Right cardiac atrium (tissue), 5 donors: ENCODE measurements at regions not wholly inside any gene's neighbourhood (a gene's known extent, or its start where the extent isn't known, plus 50 kb on each side); places are given as distances from the start of the nearest gene placed in this dataset.

ENCODE experiments used
- ATAC-seq, 2 donors: fragments of 200-7000 bp; cut with Tn5 transposase; one replicate each; pipeline versions ENCODE4 v1.8.0 to v1.9.1; 2020; ENCODE audit warnings: moderate library complexity in 2 of 2, mild to moderate bottlenecking in 1 of 2
- DNase-seq, 3 donors: peaks; one replicate each; pipeline ENCODE4 v3.0.0-alpha.2; 2020
- H3K27ac ChIP-seq: one replicate; pipeline ENCODE4 v1.5.1; 2013; ENCODE audit warnings: mild to moderate bottlenecking, low read length, control low read depth, moderate library complexity
- H3K27me3 ChIP-seq: one replicate; pipeline ENCODE4 v1.6.1; 2013; ENCODE audit not compliant: control insufficient read depth, insufficient read depth
- H3K4me1 ChIP-seq: one replicate; pipeline ENCODE4 v1.6.1; 2013; ENCODE audit warnings: low read length; ENCODE audit not compliant: control insufficient read depth, insufficient read depth
- H3K4me3 ChIP-seq: one replicate; pipeline ENCODE4 v1.5.1; 2013; ENCODE audit warnings: low read length, control low read depth
- H3K9me3 ChIP-seq: one replicate; pipeline ENCODE4 v1.6.1; 2013; ENCODE audit warnings: low read length; ENCODE audit not compliant: control insufficient read depth
- WGBS: extraction: QIAGEN DNeasy Blood & Tissue Kit; methylation state at CpG from one replicate; pipeline ENCODE4 v1.1.7; 2013; 5-methylcytosine and 5-hydroxymethylcytosine counted together
- intact Hi-C, 4 donors: fragments of 100-400 bp; cut with DNase I; formaldehyde crosslinking; loops; one replicate each; pipeline versions ENCODE4 v1.11.0 to v1.14.0; 2022 to 2023
- donor health status: healthy with polysubstance abuse.
- donor health status: DM: no; HTN: yes; CAD: no.
- donor health status: DM: no; HTN: no; CAD: no.
- donor health status: DM: no; HTN: yes; CAD: no; lungs with severe emphysema.
- donor health status: DM: yes; HTN: yes; CAD: no.

DNA sequence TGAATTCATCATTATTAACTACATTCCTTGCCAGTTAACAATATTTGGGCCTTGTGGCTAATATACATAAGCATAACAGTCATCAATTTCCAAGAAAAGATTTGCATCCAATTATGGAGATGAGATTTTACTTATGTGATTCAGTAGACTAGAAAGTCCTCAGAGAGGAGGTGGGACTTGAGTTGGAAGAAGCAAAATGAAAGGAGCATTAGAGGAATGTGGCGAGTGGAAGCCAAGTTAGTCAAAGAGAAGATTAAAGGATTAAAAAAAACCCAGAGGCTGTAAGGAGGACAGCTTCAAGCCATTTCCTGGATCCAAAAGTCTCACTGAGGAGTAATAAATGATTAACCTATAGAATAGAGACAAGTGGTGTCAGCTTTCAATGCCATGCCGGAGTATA lies 1099.4 kb upstream of the IGFBP7 start:
- Histone ChIP-seq H3K9me3 (no peaks in the 10 kb centered on the region), H3K27me3 (no peaks in the 10 kb centered on the region), H3K4me3 (no peak overlapping the region), H3K4me1 (no peaks in the 10 kb centered on the region), H3K27ac (no peak overlapping the region)
- ATAC-seq (no peak), DNase-seq (no peak)
- WGBS, result 75% methylated on average over 2 of the region's 2 CpGs
- intact Hi-C loops, result no loop called here

GRCh38 chr4:58209001-58209400 lies 1098.8 kb upstream of the IGFBP7 start:
- Histone ChIP-seq H3K9me3 (no peaks in the 10 kb centered on the region), H3K27ac (no peak overlapping the region), H3K4me3 (no peak overlapping the region), H3K4me1 (no peaks in the 10 kb centered on the region), H3K27me3 (no peaks in the 10 kb centered on the region)
- 63% methylated on average over 2 of the region's 2 CpGs for WGBS
- ATAC-seq (no peak), DNase-seq (no peak)
- intact Hi-C loops, result no loop called here

DNA sequence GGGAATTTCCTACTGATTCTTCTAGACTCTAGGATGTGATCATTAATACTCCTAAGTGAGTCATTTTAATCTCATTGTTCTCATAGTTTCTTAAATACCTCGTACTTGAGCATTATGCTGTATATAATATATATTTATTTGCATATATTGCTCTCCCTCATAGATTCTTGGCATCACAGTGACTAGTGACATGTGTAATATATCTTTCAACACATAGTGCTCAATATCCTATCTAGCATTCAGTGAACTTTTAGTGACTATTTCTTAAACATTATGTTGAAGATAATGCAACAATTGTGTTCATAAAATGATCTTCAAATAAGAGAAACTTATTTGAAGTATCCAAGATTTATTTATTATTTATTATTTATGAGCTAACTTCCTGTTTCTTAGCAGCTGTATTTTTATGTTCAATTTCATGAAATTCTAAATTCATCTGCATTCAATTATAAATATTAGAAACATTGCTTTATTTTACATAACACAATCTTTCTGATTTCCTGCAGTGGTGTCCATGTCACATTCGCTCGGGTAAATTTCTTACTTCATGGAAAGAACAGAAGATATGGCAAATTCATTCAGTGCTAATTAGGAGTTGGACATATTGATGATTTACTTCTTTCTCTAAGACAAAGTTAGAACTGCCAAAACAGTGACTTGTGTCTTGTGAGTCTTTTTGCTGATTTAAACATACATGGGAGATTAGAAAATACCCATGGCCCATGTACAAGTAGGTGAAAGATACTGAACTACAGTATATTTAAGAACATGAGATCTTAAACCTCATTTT lies 1095.5 kb upstream of the IGFBP7 start:
- no peaks in the 10 kb centered on the region for H3K27me3 ChIP-seq
- H3K4me1 ChIP-seq, result no peaks in the 10 kb centered on the region
- H3K27ac ChIP-seq, result no peak overlapping the region
- no peak overlapping the region for H3K4me3 ChIP-seq
- H3K9me3 ChIP-seq, result no peaks in the 10 kb centered on the region
- DNase-seq, result no peak
- WGBS, result 68% methylated on average over 3 of the region's 3 CpGs
- ATAC-seq, result no peak
- intact Hi-C loops, result no loop called here

DNA sequence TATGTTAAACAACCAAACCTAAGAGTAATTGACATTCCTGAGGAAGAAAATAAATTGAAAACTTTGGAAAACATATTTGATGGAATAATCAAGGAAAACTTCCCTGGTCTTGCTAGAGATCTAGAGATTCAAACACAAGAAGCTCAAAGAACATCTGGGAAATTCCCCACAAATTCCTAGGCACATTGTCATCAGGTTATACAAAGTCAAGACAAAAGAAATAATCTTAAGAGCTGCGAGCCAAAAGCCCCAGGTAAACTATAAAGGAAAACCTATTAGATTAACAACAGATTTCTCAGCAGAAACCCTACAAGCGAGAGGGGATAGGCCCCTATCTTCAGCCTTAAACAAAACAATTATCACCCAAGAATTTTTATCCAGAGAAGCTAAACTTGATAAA lies 1082.0 kb upstream of the IGFBP7 start:
- Histone ChIP-seq H3K4me1 (no peaks in the 10 kb centered on the region), H3K9me3 (no peaks in the 10 kb centered on the region), H3K4me3 (no peak overlapping the region), H3K27me3 (no peaks in the 10 kb centered on the region), H3K27ac (no peak overlapping the region)
- WGBS, result 66% methylated on average over 2 of the region's 2 CpGs
- ATAC-seq (no peak), DNase-seq (no peak)
- intact Hi-C loops, result no loop called here

DNA sequence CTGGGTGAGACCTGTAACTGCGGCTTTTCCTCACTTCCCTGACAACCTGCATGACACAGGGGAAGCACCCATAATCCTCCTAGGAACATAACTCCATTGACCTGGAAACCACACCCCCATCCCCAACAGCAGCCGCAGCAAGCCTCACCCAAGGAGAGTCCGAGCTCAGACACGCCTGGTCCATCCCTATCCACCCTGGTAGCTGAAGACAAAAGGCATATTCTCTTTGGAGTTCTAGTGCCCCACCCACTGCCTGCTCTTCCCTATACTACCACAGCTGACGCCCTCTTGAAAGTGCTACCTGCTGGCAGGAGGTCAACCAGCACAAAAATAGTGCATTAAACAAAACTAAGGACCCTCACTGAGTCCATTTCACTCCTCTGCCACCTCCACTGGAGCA lies 1080.9 kb upstream of the IGFBP7 start:
- Histone ChIP-seq H3K27me3 (no peaks in the 10 kb centered on the region), H3K4me3 (no peak overlapping the region), H3K9me3 (no peaks in the 10 kb centered on the region), H3K27ac (no peak overlapping the region), H3K4me1 (no peaks in the 10 kb centered on the region)
- no peak for DNase-seq
- WGBS, result 83% methylated on average over 5 of the region's 5 CpGs
- ATAC-seq, result no peak
- intact Hi-C loops, result no loop called here

GRCh38 chr4:58188316-58188715 lies 1078.1 kb upstream of the IGFBP7 start:
- intact Hi-C loops, result no loop called here
- no peaks in the 10 kb centered on the region for H3K27me3 ChIP-seq
- H3K4me3 ChIP-seq, result no peak overlapping the region
- 69% methylated on average over 4 of the region's 4 CpGs for WGBS
- H3K27ac ChIP-seq, result no peak overlapping the region
- no peaks in the 10 kb centered on the region for H3K4me1 ChIP-seq
- no peak for DNase-seq
- ATAC-seq, result no peak
- H3K9me3 ChIP-seq, result no peaks in the 10 kb centered on the region

GRCh38 chr4:58175024-58175423 lies 1064.8 kb upstream of the IGFBP7 start:
- no peaks in the 10 kb centered on the region for H3K9me3 ChIP-seq
- H3K4me1 ChIP-seq, result no peaks in the 10 kb centered on the region
- WGBS, result 62% methylated on average over 2 of the region's 2 CpGs
- intact Hi-C loops, result no loop called here
- H3K27me3 ChIP-seq, result no peaks in the 10 kb centered on the region
- no peak for DNase-seq
- ATAC-seq, result no peak
- no peak overlapping the region for H3K27ac ChIP-seq
- H3K4me3 ChIP-seq, result no peak overlapping the region

- no peaks in the 10 kb centered on the region for H3K27me3 ChIP-seq
- H3K27ac ChIP-seq, result no peak overlapping the region
- no peaks in the 10 kb centered on the region for H3K9me3 ChIP-seq
- H3K4me1 ChIP-seq, result no peaks in the 10 kb centered on the region
- H3K4me3 ChIP-seq, result no peak overlapping the region
- DNase-seq (no peak), ATAC-seq (no peak)
- intact Hi-C loops, result no loop called here
- WGBS, result 58% methylated on average over 4 of the region's 4 CpGs
These were observed 1056.3 kb upstream of the IGFBP7 start for GRCh38 chr4:58166490-58166889.

DNA sequence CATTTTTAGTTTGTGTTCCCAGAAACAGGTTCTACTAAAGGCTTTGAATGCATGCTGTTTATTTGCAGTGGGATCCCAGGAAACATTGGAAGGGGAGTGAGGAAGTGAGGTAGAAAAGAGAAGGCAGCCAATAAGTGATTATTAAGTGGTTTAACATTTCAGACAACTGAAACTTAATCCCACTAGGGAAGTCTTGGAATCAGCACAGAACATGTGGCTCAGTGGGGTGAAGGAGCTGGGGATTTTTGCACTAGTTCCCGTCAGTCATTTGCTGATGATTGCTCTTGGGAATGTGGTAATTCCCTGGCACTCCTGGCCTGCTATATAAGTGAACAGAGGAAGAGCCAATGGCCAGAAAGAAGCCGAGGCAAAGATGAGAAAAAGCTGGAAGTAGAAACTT lies 1053.0 kb upstream of the IGFBP7 start:
- WGBS, result 35% methylated on average over 2 of the region's 2 CpGs

DNA sequence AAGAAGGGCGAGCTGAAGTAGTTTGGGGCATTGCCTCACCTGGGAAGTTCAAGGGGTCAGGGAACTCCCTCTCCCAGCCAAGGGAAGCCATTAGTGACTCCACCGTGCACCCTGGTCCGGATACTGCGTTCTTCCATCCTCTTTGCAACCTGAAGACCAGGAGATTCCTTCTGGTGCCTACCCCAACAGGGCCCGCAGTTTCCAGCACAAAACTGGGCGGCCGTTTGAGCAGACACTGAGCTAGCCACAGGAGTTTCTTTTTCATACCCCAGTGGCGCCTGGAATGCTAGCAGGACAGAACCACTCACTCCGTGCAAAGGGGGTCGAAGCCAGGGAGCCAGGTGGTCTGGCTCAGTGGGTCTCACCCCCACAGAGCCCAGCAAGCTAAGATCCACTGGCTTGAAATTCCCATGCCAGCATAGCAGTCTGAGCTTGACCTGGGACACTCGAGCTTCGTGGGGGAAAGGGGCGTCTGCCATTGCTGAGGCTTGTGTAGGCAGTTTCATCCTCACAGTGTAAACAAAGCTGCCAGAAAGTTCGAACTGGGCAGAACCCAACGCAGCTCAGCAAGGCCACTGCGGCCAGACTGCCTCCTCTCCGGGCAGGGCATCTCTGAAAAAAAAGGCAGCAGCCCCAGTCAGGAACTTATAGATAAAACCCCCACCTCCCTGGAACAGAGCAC lies 1039.4 kb upstream of the IGFBP7 start:
- ATAC-seq, result no peak
- 89% methylated on average over 17 of the region's 17 CpGs for WGBS
- no peaks in the 10 kb centered on the region for H3K27me3 ChIP-seq
- no peak for DNase-seq
- H3K27ac ChIP-seq, result no peak overlapping the region
- H3K4me1 ChIP-seq, result no peaks in the 10 kb centered on the region
- intact Hi-C loops, result no loop called here
- H3K4me3 ChIP-seq, result no peak overlapping the region
- H3K9me3 ChIP-seq, result no peaks in the 10 kb centered on the region

More for the DNA sequence above, 1053.0 kb upstream of the IGFBP7 start:
- Histone ChIP-seq H3K9me3 (no peaks in the 10 kb centered on the region), H3K27ac (no peak overlapping the region), H3K4me1 (no peaks in the 10 kb centered on the region), H3K27me3 (no peaks in the 10 kb centered on the region), H3K4me3 (no peak overlapping the region)
- intact Hi-C loops, result no loop called here
- peak in 1 of 3 donors; percentile 14 for DNase-seq
- ATAC-seq, result peak; percentile 71 to 94

DNA sequence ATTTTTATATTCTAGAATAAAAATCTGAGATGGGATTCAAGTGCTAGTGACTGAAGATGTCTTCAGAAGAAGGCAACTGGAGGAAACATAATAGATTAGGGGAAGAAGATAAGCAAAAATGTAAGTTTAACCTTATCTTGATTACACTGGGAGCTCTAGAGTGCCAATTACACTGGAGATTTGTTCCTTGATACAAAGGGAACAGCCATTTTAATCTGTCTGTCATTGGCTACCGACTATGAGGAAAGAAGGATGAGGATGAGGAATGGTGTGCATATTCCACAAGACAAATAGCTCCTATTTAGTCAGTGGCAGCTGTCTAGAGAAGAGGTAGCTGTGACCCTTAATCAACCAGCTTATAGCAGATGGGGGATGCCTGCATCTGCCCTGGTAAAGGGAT lies 1034.5 kb upstream of the IGFBP7 start:
- ATAC-seq (no peak), DNase-seq (no peak)
- Histone ChIP-seq H3K4me3 (no peak overlapping the region), H3K27me3 (no peaks in the 10 kb centered on the region), H3K27ac (no peak overlapping the region), H3K4me1 (no peaks in the 10 kb centered on the region), H3K9me3 (no peaks in the 10 kb centered on the region)
- WGBS, result 80% methylated on average over 1 of the region's 1 CpG
- intact Hi-C loops, result no loop called here
